HG03196 (cell line): ENCODE measurements at regions not wholly inside any gene's neighbourhood (a gene's known extent, or its start where the extent isn't known, plus 50 kb on each side); places are given as distances from the start of the nearest gene placed in this dataset.

Source experiments
- ATAC-seq: cut with Tn5 transposase; IDR thresholded peaks from one replicate; pipeline ENCODE4 v1.9.1; 2021; ENCODE audit not compliant: unreplicated experiment

DNA sequence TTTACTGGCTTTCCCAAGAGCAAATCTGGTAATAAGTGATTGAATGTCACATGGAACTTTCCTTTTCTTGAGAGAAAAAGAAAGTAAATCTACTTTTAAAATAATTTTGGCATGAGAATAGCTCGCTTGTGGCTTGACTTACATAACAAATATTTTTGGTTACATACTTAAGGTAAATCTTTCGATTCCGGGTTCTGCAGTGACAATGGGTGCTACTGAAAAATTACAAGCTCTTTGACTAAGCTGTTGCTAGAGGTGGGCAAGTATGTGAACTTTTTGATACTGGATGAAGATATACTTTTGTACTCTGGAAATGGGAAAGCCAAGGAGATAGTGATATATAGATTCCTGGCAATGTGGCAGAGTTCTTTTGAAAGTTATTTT, 51.9 kb upstream of the OTOL1 start:
- ATAC-seq = no peak

DNA sequence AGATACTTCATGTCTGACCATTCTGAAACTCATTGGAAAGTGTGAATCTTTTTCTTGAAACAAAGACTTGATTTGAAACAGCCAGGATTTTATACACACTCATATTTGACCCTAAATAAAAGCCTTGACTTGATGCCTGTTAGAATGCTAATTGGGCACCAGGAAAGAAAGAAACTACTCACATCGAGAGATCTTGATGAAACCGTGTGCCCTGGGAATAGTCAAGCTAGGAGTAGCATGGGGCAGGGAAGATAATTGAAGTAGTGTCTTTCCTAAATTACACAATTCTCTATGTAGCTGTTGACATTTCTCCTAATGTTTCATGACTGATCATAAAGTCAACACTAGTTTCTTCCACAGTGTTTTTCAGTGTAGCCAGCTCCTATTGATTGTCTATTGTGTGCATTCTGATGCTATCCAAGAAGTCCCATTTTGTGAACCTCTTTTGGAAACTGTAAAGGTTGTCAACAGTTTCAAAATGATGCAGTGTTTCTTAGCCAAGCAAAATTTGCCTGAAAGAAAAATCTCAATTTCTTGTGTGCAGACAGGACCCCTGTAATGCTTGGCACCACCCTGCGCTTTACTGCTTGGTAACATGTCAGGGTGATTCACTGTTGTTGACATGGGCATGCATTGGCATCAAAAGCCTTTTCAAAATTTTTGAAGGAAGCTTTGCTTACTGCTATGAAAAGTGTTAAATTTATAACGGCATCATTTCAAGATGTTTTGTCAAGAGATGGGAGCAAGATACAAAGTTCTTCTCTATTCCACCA, 52.5 kb upstream of the OTOL1 start:
- no peak for ATAC-seq

DNA sequence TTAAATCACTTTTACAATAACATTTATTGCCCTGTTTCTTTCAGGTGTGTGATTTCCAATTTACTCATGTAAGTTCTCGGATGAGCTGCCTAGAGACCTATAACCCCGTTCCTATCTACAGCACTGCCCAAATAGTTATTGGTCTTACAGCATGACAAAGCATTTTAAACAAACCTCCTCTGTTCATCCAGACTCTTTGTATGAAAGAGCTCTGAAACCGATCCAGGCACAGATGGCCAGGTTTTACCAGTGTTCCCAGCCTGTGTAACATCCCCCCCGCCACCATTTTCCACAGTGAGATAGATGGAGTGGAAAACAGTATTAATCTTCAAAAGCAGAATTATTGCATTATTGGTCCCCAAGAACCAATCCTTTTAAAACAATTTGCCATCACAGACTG, 59.0 kb upstream of the SPTSSB start:
- no peak for ATAC-seq

DNA sequence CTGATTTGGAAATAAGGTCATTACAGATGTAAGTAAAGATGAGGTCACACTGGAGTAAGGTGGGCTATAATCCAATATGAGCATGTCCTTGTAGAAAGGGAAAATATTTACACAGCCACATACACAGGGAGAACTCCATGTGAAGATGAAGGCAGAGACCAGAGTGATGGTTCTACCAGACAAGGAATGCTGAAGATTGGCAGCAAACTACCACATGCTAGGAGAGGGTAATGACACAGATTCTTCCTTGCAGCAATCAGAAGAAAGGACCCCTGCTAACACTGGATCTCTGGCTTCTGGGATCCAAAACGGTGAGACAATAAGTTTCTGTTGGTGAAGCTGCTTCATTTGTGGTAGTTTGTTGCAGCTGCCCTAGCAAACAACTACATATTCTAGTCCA, 56.0 kb upstream of the SPTSSB start:
- ATAC-seq = no peak

DNA sequence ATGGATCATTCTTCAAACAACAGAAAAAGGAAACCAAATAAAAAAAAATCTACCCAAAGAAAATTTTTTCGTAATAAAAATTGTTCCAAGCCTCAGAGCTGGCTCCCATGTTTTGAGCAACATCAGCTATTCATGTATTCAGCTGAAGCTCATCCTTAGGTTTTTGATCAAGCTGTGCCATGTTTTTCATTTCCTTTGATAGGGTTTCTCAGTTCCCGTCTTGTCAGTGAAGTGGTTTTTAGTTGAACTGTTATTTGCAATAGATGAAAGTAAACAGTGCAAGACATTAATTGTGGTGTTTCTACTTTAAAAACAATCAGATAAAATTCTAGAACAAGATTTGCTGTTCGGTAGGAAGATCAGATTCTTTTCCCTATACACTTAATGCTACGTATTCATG, 55.4 kb upstream of the SPTSSB start:
- no peak for ATAC-seq

GRCh38 chr3:161423911-161424522, 52.7 kb upstream of the SPTSSB start:
- peak; percentile 52 for ATAC-seq

GRCh38 chr3:161422171-161422700, 50.9 kb upstream of the SPTSSB start:
- no peak for ATAC-seq
